Osteoblast (primary cell): ENCODE measurements at regions not wholly inside any gene's neighbourhood (a gene's known extent, or its start where the extent isn't known, plus 50 kb on each side); places are given as distances from the start of the nearest gene placed in this dataset.

Experiments
- DNase-seq: peaks from one replicate; pipeline ENCODE4 v3.0.0; 2011; ENCODE audit warnings: low spot score, mixed read lengths; ENCODE audit not compliant: insufficient read length; ENCODE audit errors: missing footprints
- H2AFZ ChIP-seq: 2 replicates; pipeline ENCODE4 v1.6.0; 2011; ENCODE audit warnings: mild to moderate bottlenecking, low read length
- H3K27ac ChIP-seq: 2 replicates; pipeline ENCODE4 v1.5.1; 2011; ENCODE audit warnings: mild to moderate bottlenecking, low read depth, low read length, moderate library complexity
- H3K27me3 ChIP-seq: 2 replicates; pipeline ENCODE4 v1.6.0; 2012; ENCODE audit warnings: mild to moderate bottlenecking, control low read depth, inconsistent platforms, low read length, moderate library complexity; ENCODE audit not compliant: insufficient read depth
- H3K36me3 ChIP-seq: 2 replicates; pipeline ENCODE4 v1.5.1; 2011; ENCODE audit warnings: mild to moderate bottlenecking, low read length, control low read depth, moderate library complexity; ENCODE audit not compliant: insufficient read depth
- H3K4me1 ChIP-seq: 2 replicates; pipeline ENCODE4 v1.5.1; 2011; ENCODE audit warnings: mild to moderate bottlenecking, low read length, control low read depth, moderate library complexity; ENCODE audit not compliant: insufficient read depth
- H3K4me2 ChIP-seq: 2 replicates; pipeline ENCODE4 v1.6.0; 2011; ENCODE audit warnings: mild to moderate bottlenecking, low read length; ENCODE audit not compliant: insufficient read depth
- H3K4me3 ChIP-seq: fragments of 200-600 bp; sonication (generic); 3 replicates; pipeline ENCODE4 v1.5.1; 2012; ENCODE audit warnings: mild to moderate bottlenecking, low read length, inconsistent platforms; ENCODE audit not compliant: insufficient read depth
- H3K79me2 ChIP-seq: 2 replicates; pipeline ENCODE4 v1.6.0; 2012; ENCODE audit warnings: mild to moderate bottlenecking, low read length, control low read depth, inconsistent platforms; ENCODE audit not compliant: insufficient read depth
- H3K9me3 ChIP-seq: 2 replicates; pipeline ENCODE4 v1.5.1; 2011; ENCODE audit warnings: low read depth, low read length, control low read depth
- H4K20me1 ChIP-seq: 2 replicates; pipeline ENCODE4 v1.6.0; 2012; ENCODE audit warnings: mild to moderate bottlenecking, low read length, control low read depth; ENCODE audit not compliant: insufficient read depth
- CTCF ChIP-seq: IDR thresholded peaks from 2 replicates; pipeline ENCODE4 v1.5.1; 2011; ENCODE audit warnings: mild to moderate bottlenecking, low read depth, low read length, moderate library complexity; ENCODE audit errors: extremely low read depth

DNA sequence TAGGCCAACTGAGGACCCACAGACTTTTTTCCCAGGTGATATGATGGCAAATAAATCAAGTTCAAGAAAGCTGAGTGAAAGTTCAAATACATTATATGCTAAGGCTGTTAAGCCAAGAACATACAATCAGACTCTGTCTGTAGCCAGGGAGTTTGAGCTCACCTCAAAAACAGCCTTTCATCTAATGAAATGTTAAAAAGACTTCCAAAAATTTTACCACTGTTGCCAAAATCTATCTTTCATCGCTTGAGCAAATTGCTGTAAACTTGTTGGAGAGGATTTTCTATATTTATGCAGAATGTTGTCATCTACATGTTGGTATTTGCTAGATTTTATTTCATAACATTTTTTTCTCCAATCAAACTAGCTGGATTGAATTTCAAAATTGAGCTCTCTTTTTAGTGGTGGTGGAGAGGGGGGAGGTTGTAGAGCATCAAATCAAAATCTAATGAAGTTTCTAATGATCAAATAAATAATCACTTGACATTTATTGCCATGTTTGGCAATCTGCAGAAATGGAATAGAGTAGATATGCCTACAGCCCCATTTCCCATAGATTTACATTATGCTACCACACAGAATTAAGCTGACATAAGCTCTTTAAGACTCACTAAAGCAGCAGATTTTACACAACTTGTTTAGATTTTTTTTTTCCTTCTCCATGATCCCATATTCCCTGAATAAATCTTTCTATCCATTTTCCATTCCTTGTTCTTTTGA, 828.9 kb upstream of the ZNF608 start:
- peak overlapping the region; percentile 21 for H3K4me2 ChIP-seq
- DNase-seq = no peak

GRCh38 chr5:125575891-125576505, 829.6 kb upstream of the ZNF608 start:
- Histone ChIP-seq H3K4me1 (peaks cover 18% of the 10 kb centered on the region), H3K4me2 (peak overlapping the region; percentile 21), H3K27ac (no peak overlapping the region), H3K27me3 (no peaks in the 10 kb centered on the region), H2AFZ (peak overlapping the region; percentile 18), H3K79me2 (no peaks in the 10 kb centered on the region), H3K9me3 (no peaks in the 10 kb centered on the region), H3K4me3 (no peak overlapping the region), H3K36me3 (no peaks in the 10 kb centered on the region), H4K20me1 (no peaks in the 10 kb centered on the region)
- TF ChIP-seq CTCF = no peak
- DNase-seq = no peak

More for the DNA sequence above, 828.9 kb upstream of the ZNF608 start:
- Histone ChIP-seq H3K4me1 (peaks cover 18% of the 10 kb centered on the region), H3K27me3 (no peaks in the 10 kb centered on the region), H4K20me1 (no peaks in the 10 kb centered on the region), H3K36me3 (no peaks in the 10 kb centered on the region), H3K9me3 (no peaks in the 10 kb centered on the region), H2AFZ (no peak overlapping the region), H3K79me2 (no peaks in the 10 kb centered on the region), H3K27ac (no peak overlapping the region), H3K4me3 (no peak overlapping the region)
- no peak for TF ChIP-seq CTCF

- peaks cover 18% of the 10 kb centered on the region for H3K4me1 ChIP-seq
- peak overlapping the region; percentile 61 for H3K4me2 ChIP-seq
- no peaks in the 10 kb centered on the region for H3K36me3 ChIP-seq
- no peak for TF ChIP-seq CTCF
- peak overlapping the region; percentile 30 for H2AFZ ChIP-seq
- H4K20me1 ChIP-seq = no peaks in the 10 kb centered on the region
- no peak for DNase-seq
- H3K27me3 ChIP-seq = no peaks in the 10 kb centered on the region
- peak overlapping the region; percentile 14 for H3K4me3 ChIP-seq
- H3K27ac ChIP-seq = no peak overlapping the region
- no peaks in the 10 kb centered on the region for H3K79me2 ChIP-seq
- no peaks in the 10 kb centered on the region for H3K9me3 ChIP-seq
Measured at GRCh38 chr5:125576822-125577221, 830.4 kb upstream of the ZNF608 start.

- H4K20me1 ChIP-seq = no peaks in the 10 kb centered on the region
- H3K4me3 ChIP-seq = no peak overlapping the region
- H2AFZ ChIP-seq = no peak overlapping the region
- peaks cover 24% of the 10 kb centered on the region for H3K4me1 ChIP-seq
- DNase-seq = no peak
- H3K36me3 ChIP-seq = no peaks in the 10 kb centered on the region
- no peak overlapping the region for H3K4me2 ChIP-seq
- H3K79me2 ChIP-seq = no peaks in the 10 kb centered on the region
- no peak for TF ChIP-seq CTCF
- H3K27me3 ChIP-seq = no peaks in the 10 kb centered on the region
- H3K9me3 ChIP-seq = no peaks in the 10 kb centered on the region
- H3K27ac ChIP-seq = no peak overlapping the region
Measured at GRCh38 chr5:125578551-125578950, 832.1 kb upstream of the ZNF608 start.
